T follicular helper cell (primary cell): ENCODE measurements at regions not wholly inside any gene's neighbourhood (a gene's known extent, or its start where the extent isn't known, plus 50 kb on each side); places are given as distances from the start of the nearest gene placed in this dataset.
"Not testable (repeated sequence)": the region's sequence is repeated elsewhere in the genome, so short reads cannot be mapped to it uniquely, and the experiment has no call there.

Experiments
- DNase-seq: peaks from one replicate; pipeline ENCODE4 v3.0.0-alpha.2; 2020; ENCODE audit warnings: low read depth

- no peak for DNase-seq
Observed at GRCh38 chr10:118950190-118950680, 79.3 kb upstream of the NANOS1 start.

GRCh38 chr10:118950997-118951637, 78.4 kb upstream of the NANOS1 start:
- DNase-seq, result no peak

GRCh38 chr10:118952493-118953295, 76.8 kb upstream of the NANOS1 start:
- no peak for DNase-seq

GRCh38 chr10:118953598-118954393, 75.7 kb upstream of the NANOS1 start:
- no peak for DNase-seq

- no peak for DNase-seq
Observed at GRCh38 chr10:118955531-118955930, 74.0 kb upstream of the NANOS1 start.

GRCh38 chr10:118955951-118956801, 73.3 kb upstream of the NANOS1 start:
- DNase-seq, result no peak

- DNase-seq, result no peak
Observed at GRCh38 chr10:118956802-118957442, 72.6 kb upstream of the NANOS1 start.

GRCh38 chr10:118957443-118957825, 72.1 kb upstream of the NANOS1 start:
- DNase-seq, result no peak

GRCh38 chr10:118957966-118958365, 71.5 kb upstream of the NANOS1 start:
- no peak for DNase-seq

GRCh38 chr10:118958559-118958958, 71.0 kb upstream of the NANOS1 start:
- no peak for DNase-seq

GRCh38 chr10:118958984-118959925, 70.3 kb upstream of the NANOS1 start:
- DNase-seq, result no peak

- no peak for DNase-seq
Observed at GRCh38 chr10:118960157-118961090, 69.1 kb upstream of the NANOS1 start.

- DNase-seq, result no peak
Observed at GRCh38 chr10:118961436-118961835, 68.1 kb upstream of the NANOS1 start.

- DNase-seq, result not testable (repeated sequence)
Observed at GRCh38 chr10:118962331-118962868, 67.1 kb upstream of the NANOS1 start.

- DNase-seq, result no peak
Observed at GRCh38 chr10:118963341-118963740, 66.2 kb upstream of the NANOS1 start.

GRCh38 chr10:118963933-118964332, 65.6 kb upstream of the NANOS1 start:
- DNase-seq, result no peak

GRCh38 chr10:118964476-118964875, 65.0 kb upstream of the NANOS1 start:
- DNase-seq, result not testable (repeated sequence)

- DNase-seq, result no peak
Observed at GRCh38 chr10:118965096-118965495, 64.4 kb upstream of the NANOS1 start.
